HUDEP-2 (cell line): ENCODE measurements at regions not wholly inside any gene's neighbourhood (a gene's known extent, or its start where the extent isn't known, plus 50 kb on each side); places are given as distances from the start of the nearest gene placed in this dataset.

Source experiments
- DNase-seq, 76 experiments: peaks; one replicate each; lab custom pipeline; 2025; ENCODE audit not compliant: unreplicated experiment in 76 of 76; lab: John Stamatoyannopoulos, UW

GRCh38 chr2:196276421-196276820, 105.0 kb upstream of the STK17B start:
- DNase-seq, result no peak

DNA sequence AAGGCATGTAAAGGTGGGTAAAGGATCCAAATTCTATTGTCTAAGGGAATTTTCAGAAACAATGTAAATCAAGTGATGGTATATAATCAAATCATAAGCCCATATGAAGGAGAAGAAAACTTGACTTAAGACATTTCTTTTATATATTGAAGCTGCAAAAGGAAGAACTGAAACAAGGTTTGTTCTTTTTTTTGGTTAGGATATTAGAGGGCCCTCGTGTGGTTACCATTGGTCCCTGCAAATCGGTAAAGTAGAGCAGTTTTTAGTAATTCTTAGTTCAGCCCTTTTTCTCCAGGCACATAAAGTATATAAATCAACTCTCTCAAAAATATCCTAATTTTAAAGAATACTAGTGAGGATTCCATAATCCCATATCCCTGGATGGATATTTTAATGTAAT, 105.6 kb upstream of the STK17B start:
- DNase-seq, result peak in 3 of 76 experiments; percentile 2 to 16 (median 5)

- DNase-seq, result no peak
Measured at GRCh38 chr2:196278491-196278911, 107.1 kb upstream of the STK17B start.

DNA sequence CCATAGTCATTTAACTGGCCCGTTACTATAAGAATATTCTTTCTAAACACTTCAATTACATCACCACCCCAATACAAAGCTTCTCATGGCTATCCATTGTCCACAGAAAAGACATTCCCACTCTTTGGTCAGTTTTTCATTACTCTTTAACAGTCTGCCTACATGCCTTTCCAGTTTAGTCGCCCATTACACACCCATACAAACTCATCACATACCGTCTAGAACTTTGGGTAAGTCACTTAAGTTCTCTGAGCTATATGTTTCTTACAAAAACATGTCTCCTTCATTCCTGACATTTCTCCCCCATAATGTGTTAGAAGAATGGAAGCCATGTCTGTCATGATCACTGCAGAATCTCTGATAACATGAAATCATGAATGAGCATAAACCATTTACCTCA, 108.2 kb upstream of the STK17B start:
- DNase-seq, result no peak

DNA sequence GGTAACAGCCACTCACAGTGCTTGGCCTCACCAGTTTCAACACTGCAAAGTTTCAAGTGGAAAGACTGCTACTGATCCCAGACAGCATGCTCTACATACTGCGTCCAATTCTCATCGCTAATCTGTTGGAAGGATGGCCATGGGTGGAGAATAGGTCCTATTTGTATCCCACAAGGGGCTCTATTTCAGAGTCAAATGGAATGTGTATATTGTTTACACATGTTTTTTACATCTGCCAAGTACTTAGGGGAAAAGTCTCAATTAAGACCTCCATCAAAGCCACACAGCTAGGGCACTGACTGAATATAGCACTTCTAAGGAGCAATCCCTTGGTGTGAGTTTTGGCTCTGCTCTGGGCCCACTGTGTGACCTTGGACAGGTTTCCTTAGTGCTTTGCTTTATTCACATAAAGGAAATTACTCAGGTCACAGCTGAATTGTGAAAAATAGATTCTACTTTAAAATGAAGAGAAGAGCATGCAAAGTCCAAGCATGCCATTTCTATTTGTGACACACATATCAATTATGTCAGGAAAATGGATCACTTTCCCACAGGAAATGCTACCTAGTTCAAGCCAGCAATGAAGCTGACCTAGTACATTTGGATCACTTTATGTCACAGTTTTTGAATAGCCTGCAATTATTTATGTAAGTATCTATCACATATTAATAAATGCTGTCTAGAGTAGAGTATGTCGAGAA, 112.9 kb upstream of the STK17B start:
- DNase-seq, result no peak

- no peak for DNase-seq
Measured at GRCh38 chr2:196284866-196285557, 113.6 kb upstream of the STK17B start.

DNA sequence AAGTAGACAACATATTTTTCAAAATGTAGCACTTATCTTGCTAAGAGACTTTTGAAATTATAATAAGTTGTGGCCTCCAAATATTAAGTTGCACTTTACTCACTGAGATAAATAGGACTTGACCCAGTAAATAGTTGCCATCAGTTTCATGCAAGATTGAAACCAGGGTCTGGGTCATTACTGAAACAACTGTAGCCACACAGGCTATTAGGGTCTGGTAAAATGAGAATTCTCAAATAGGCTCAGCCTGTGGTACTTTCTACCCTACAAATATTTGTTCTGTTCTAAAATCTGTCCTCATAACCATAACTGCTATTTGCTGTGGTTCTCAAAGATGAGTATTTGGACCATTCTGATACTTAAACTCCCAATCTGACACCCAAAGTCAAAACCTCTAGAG, 115.4 kb upstream of the STK17B start:
- no peak for DNase-seq

- no peak for DNase-seq
Measured at GRCh38 chr2:196287523-196287922, 116.1 kb upstream of the STK17B start.

GRCh38 chr2:196288006-196288538, 116.7 kb upstream of the STK17B start:
- no peak for DNase-seq

DNA sequence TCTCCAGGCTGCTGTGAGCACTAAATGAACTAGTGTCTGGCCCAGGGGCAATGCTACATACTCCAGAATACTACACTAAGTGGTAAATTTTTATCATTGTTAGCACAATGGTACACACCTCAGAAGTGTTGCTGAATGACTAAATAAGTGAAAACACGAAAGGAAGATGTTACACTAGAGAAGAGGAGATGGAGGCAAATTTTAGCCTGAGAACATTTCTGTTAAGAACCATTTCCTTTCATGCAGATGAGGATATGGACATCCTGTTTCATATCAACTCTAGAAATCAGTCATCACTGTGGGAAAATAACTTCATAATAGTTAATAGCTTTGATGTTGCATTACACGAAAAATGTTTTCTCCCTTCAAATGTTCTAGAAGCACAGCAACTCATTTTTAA, 117.6 kb upstream of the STK17B start:
- no peak for DNase-seq

GRCh38 chr2:196290136-196290535, 118.8 kb upstream of the STK17B start:
- DNase-seq, result no peak

DNA sequence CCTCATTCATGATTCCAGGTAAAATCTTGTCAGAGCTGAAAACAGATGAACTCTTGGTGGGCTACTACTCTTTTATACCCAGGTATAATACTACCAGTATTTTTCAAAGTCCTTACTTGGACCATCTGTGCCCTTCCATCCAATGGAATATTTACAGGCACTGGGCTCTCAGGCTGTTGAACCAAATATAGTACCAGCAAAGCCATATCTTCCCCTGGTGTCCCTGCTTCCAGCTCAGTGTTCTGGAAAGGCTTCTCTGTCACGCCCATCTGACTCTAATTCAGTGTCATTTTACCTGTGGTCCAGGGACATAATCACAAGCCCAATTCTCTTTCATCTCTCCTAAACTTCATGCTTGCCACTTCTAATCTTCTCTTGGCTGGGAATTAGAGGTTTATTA, 119.2 kb upstream of the STK17B start:
- no peak for DNase-seq

- DNase-seq, result peak in 1 of 76 experiments; percentile 17
Measured at GRCh38 chr2:196291426-196291825, 120.0 kb upstream of the STK17B start.

DNA sequence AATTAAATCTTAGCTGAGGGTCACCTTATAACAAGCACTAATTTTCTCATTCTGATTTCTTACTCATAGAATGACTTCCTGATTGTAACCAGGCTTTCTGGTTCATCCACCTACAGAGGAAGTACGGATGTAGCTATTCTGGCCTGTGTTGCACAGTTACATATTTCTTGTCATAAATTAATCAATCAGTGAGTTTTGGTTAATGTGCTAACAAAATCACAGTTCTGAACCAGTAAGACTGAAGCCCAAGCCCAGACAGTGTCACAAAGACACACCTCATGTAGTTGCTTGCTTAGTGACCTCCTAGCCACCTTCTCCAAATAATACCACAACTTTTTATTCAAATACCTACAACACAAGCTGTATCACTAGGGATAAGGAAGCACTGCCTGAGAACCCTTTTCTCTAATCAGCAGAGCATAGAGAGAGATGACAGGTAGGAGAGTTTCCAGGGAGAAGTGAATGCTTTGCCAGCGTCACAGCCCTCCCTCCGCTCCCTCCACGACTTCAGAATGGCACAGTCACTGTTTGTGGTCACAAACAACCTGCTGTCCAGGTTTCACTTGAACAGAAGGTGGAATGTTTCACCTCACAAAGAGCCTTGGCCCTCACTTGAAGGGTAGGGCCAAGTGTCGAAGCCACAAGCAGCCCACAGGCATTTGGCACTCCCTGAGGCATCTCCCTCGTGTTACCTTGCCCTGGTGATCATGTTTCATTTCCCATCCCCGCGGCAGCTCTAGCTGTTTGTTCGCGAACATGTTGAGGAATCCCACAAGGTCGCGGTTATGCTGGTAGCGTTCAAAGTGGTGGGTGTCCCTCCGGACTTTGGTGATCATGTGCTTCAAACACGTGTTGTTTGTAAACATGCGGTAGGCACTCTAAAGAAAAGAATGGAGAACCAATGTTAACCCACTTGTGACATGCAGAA, 120.8 kb upstream of the STK17B start:
- no peak for DNase-seq

- peak in 14 of 76 experiments; percentile 11 to 50 (median 24) for DNase-seq
Measured at GRCh38 chr2:196293751-196294515, 122.6 kb upstream of the STK17B start.

GRCh38 chr2:196294516-196294909, 123.1 kb upstream of the STK17B start:
- DNase-seq, result no peak

DNA sequence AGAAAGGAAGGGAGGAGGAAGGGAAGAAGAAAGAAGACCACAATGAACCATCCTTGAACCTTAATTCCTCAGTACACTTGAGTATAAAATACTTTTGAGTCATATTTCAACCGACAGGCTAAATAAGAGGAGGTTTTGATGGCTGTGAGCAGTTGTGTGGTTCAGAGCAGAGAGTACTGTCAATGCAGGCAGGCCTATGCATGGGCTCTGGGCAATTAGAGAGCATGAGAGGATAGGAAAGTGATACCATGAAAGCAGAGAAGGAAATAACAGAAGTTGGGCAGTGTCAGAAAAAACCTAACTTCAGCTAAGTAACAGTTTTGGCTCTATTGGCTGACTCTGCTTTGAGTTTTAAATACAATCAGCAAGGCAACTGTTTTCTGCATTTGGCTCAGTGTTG, 123.6 kb upstream of the STK17B start:
- no peak for DNase-seq

GRCh38 chr2:196298106-196298723, 126.8 kb upstream of the STK17B start:
- peak in 5 of 76 experiments; percentile 4 to 26 (median 5) for DNase-seq

- no peak for DNase-seq
Measured at GRCh38 chr2:196307775-196308305, 136.5 kb upstream of the STK17B start.

DNA sequence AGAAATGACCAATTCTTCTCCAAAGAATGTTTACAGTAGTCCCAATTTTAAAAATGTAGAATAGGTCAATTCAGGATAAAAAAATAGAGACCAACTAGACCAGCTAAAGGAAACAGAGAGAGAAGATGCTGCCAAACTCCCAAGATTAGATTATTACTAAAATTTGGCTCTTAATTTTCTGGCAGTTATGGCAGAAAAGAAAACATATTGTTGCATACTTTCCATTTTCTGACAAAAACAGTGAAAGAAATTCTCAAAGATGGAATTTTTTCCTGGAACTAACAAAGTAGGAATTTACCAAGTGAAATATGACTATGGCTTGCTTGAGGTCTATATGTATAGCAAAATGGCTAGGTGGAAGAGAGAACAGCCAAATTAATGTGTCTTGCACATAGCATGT, 138.3 kb upstream of the STK17B start:
- no peak for DNase-seq
